Limb (tissue), 2 donors: ENCODE measurements at regions not wholly inside any gene's neighbourhood (a gene's known extent, or its start where the extent isn't known, plus 50 kb on each side); places are given as distances from the start of the nearest gene placed in this dataset.
"Not testable (repeated sequence)": the region's sequence is repeated elsewhere in the genome, so short reads cannot be mapped to it uniquely, and the experiment has no call there.

Experiments used
- DNase-seq, 2 donors: peaks; one replicate each; pipeline ENCODE4 v3.0.0-alpha.2; 2016; ENCODE audit errors: extremely low spot score in 2 of 2

GRCh38 chr13:107819071-107819470 is 396.3 kb downstream of the LIG4 start:
- DNase-seq, result no peak

GRCh38 chr13:107817647-107818287 is 397.6 kb downstream of the LIG4 start:
- no peak for DNase-seq

GRCh38 chr13:107812014-107812412 is 403.3 kb downstream of the LIG4 start:
- DNase-seq, result no peak

- no peak for DNase-seq
These were observed 403.9 kb downstream of the LIG4 start for GRCh38 chr13:107811233-107812013.

- no peak for DNase-seq
These were observed 406.2 kb downstream of the LIG4 start for GRCh38 chr13:107809125-107809524.

- no peak for DNase-seq
These were observed 406.9 kb downstream of the LIG4 start for GRCh38 chr13:107808389-107808788.

- DNase-seq, result no peak
These were observed 407.8 kb downstream of the LIG4 start for GRCh38 chr13:107807306-107808073.

GRCh38 chr13:107806726-107807125 is 408.6 kb downstream of the LIG4 start:
- no peak for DNase-seq

- DNase-seq, result no peak
These were observed 411.4 kb downstream of the LIG4 start for GRCh38 chr13:107803822-107804495.

- DNase-seq, result no peak
These were observed 413.7 kb downstream of the LIG4 start for GRCh38 chr13:107801621-107802020.

- DNase-seq, result no peak
These were observed 416.3 kb downstream of the LIG4 start for GRCh38 chr13:107799001-107799400.

- no peak for DNase-seq
These were observed 424.9 kb downstream of the LIG4 start for GRCh38 chr13:107790397-107790796.

- DNase-seq, result no peak
These were observed 426.7 kb downstream of the LIG4 start for GRCh38 chr13:107788464-107789165.

- DNase-seq, result not testable (repeated sequence)
These were observed 432.7 kb downstream of the LIG4 start for GRCh38 chr13:107782646-107783045.

- DNase-seq, result no peak
These were observed 437.2 kb downstream of the LIG4 start for GRCh38 chr13:107778094-107778493.

- DNase-seq, result no peak
These were observed 444.8 kb downstream of the LIG4 start for GRCh38 chr13:107770541-107770940.

GRCh38 chr13:107767119-107767518 is 448.2 kb downstream of the LIG4 start:
- DNase-seq, result no peak

GRCh38 chr13:107765724-107766401 is 449.5 kb downstream of the LIG4 start:
- DNase-seq, result no peak

GRCh38 chr13:107764046-107764445 is 451.3 kb downstream of the LIG4 start:
- DNase-seq, result no peak

GRCh38 chr13:107753748-107754147 is 461.6 kb downstream of the LIG4 start:
- DNase-seq, result no peak

- DNase-seq, result no peak
These were observed 462.0 kb downstream of the LIG4 start for GRCh38 chr13:107753291-107753690.
